ENCODE measurements at regions not wholly inside any gene's neighbourhood (a gene's known extent, or its start where the extent isn't known, plus 50 kb on each side); places are given as distances from the start of the nearest gene placed in this dataset.

DNA sequence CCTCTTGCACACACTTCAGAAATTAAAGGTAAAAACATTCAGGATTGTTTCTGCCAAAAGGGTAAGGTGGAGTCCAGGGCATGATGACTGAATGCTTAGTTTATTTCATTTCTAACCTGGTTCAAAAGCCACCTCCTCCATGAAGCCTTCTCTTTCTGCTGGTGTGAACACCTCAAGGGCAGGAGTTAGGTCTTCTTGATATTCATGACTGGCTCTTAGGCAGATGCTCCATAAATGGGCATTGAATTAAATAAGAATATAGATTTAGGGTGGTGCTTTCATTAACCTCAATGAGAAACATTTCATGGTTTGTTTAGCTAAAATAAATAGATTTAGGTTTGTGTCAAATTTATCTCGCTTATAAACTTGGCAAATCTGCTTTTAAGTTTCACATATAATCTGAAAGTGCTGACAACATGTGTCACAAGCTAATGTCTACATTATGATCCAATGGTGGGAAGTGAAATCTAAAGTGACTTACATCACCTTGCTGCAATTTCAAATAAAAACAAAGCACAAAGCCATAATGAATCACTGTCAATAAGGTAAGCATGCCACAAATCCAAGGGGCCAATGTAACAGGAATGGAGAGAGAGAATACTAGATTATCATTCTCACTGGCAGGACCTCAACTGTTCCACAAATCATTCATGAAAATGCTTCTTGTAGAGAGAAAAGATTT, 72.7 kb upstream of the GRIP1 start (continued):
- TF ChIP-seq, protein P1, sequence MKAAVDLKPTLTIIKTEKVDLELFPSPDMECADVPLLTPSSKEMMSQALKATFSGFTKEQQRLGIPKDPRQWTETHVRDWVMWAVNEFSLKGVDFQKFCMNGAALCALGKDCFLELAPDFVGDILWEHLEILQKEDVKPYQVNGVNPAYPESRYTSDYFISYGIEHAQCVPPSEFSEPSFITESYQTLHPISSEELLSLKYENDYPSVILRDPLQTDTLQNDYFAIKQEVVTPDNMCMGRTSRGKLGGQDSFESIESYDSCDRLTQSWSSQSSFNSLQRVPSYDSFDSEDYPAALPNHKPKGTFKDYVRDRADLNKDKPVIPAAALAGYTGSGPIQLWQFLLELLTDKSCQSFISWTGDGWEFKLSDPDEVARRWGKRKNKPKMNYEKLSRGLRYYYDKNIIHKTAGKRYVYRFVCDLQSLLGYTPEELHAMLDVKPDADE (IDR thresholded peaks at IDR 0.05) = no peak
- no peak for TF ChIP-seq STAT1 (IDR thresholded peaks at IDR 0.05; ENCODE audit: unreplicated experiment)
- no peak for TF ChIP-seq CREB1 (CRISPR knock-in tag; IDR thresholded peaks at IDR 0.05; ENCODE audit: low read depth)

DNA sequence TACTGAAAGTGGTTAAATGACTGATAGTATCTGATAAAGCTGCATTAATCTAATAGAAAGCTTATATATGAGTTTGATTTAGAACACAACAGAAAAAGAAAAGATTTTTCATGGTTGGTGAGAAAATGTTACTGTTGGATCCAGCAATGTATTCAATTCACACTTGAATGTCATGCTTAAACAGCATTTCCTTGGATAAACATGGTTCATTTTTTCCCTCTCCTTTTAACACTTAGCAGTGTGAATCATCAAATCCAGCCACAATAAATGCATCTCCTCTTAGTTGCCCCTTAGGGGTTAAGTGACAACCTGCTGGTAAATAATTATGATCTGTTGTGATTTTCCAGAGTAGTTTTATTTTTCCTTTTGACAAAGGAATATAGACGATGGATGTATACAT, 74.9 kb upstream of the GRIP1 start:
- Histone ChIP-seq H2AFZ (no peak overlapping the region), H3K79me2 (replicated peaks; ENCODE audit: insufficient read depth) (no peaks in the 10 kb centered on the region), H3K9me2 (ENCODE audit: insufficient read depth) (peaks cover 5% of the 10 kb centered on the region; the same call in 1 of the 2 replicates), H3K27ac (ENCODE audit: low read depth) (no peak overlapping the region), H3K4me1 (ENCODE audit: insufficient read depth) (0 out of 2 replicates have a peak, but pooled peaks cover 5% of the 10 kb centered on the region), H3F3A (replicated peaks; ENCODE audit: low read depth) (no peaks in the 10 kb centered on the region), H3K4me3 (no peak overlapping the region), H3K27me3 (ENCODE audit: insufficient read depth) (no peaks in the 10 kb centered on the region), H3K36me3 (ENCODE audit: insufficient read depth) (no peaks in the 10 kb centered on the region), H3K4me2 (no peak overlapping the region), H4K20me1 (replicated peaks; ENCODE audit: insufficient read depth) (no peaks in the 10 kb centered on the region)
- DNase-seq (ENCODE audit: low spot score) (no peak), ATAC-seq (no peak)
- peaks cover 2% of the 10 kb centered on the region for H3K27me3 Mint-ChIP-seq (ENCODE audit: insufficient read depth, low read depth, poor library complexity)
- no peak overlapping the region for H3K4me3 Mint-ChIP-seq
- H3K9me3 Mint-ChIP-seq = no peaks in the 10 kb centered on the region
- H3K36me3 Mint-ChIP-seq (ENCODE audit: low read depth) = no peaks in the 10 kb centered on the region
- H3K4me1 Mint-ChIP-seq = peaks cover 11% of the 10 kb centered on the region
- no peak overlapping the region for H3K27ac Mint-ChIP-seq
- TF ChIP-seq, protein P2, sequence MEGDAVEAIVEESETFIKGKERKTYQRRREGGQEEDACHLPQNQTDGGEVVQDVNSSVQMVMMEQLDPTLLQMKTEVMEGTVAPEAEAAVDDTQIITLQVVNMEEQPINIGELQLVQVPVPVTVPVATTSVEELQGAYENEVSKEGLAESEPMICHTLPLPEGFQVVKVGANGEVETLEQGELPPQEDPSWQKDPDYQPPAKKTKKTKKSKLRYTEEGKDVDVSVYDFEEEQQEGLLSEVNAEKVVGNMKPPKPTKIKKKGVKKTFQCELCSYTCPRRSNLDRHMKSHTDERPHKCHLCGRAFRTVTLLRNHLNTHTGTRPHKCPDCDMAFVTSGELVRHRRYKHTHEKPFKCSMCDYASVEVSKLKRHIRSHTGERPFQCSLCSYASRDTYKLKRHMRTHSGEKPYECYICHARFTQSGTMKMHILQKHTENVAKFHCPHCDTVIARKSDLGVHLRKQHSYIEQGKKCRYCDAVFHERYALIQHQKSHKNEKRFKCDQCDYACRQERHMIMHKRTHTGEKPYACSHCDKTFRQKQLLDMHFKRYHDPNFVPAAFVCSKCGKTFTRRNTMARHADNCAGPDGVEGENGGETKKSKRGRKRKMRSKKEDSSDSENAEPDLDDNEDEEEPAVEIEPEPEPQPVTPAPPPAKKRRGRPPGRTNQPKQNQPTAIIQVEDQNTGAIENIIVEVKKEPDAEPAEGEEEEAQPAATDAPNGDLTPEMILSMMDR (conservative IDR thresholded peaks at IDR 0.05; ENCODE audit: low read depth in 2 of 2) = no peak
- TF ChIP-seq, protein P3, sequence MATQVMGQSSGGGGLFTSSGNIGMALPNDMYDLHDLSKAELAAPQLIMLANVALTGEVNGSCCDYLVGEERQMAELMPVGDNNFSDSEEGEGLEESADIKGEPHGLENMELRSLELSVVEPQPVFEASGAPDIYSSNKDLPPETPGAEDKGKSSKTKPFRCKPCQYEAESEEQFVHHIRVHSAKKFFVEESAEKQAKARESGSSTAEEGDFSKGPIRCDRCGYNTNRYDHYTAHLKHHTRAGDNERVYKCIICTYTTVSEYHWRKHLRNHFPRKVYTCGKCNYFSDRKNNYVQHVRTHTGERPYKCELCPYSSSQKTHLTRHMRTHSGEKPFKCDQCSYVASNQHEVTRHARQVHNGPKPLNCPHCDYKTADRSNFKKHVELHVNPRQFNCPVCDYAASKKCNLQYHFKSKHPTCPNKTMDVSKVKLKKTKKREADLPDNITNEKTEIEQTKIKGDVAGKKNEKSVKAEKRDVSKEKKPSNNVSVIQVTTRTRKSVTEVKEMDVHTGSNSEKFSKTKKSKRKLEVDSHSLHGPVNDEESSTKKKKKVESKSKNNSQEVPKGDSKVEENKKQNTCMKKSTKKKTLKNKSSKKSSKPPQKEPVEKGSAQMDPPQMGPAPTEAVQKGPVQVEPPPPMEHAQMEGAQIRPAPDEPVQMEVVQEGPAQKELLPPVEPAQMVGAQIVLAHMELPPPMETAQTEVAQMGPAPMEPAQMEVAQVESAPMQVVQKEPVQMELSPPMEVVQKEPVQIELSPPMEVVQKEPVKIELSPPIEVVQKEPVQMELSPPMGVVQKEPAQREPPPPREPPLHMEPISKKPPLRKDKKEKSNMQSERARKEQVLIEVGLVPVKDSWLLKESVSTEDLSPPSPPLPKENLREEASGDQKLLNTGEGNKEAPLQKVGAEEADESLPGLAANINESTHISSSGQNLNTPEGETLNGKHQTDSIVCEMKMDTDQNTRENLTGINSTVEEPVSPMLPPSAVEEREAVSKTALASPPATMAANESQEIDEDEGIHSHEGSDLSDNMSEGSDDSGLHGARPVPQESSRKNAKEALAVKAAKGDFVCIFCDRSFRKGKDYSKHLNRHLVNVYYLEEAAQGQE (IDR thresholded peaks at IDR 0.05; ENCODE audit: unreplicated experiment) = no peak
- TF ChIP-seq JUNB (IDR thresholded peaks at IDR 0.05; ENCODE audit: unreplicated experiment) = no peak
- no peak for TF ChIP-seq EZH2phosphoT487 (IDR thresholded peaks at IDR 0.05; ENCODE audit: unreplicated experiment)
- TF ChIP-seq ZNF114 (CRISPR knock-in tag; IDR thresholded peaks at IDR 0.05) = no peak
- TF ChIP-seq, protein P1 (IDR thresholded peaks at IDR 0.05) = no peak
- TF ChIP-seq CREB1 (CRISPR knock-in tag; IDR thresholded peaks at IDR 0.05; ENCODE audit: low read depth) = no peak
- TF ChIP-seq NANOG (IDR thresholded peaks at IDR 0.05; ENCODE audit: borderline replicate concordance) = no peak
- no peak for TF ChIP-seq POLR2AphosphoS5 (IDR thresholded peaks at IDR 0.05; ENCODE audit: low read depth)
- TF ChIP-seq EZH2 (IDR thresholded peaks at IDR 0.05; ENCODE audit: low read depth, unreplicated experiment) = no peak
